GM21423 (cell line): ENCODE measurements at regions not wholly inside any gene's neighbourhood (a gene's known extent, or its start where the extent isn't known, plus 50 kb on each side); places are given as distances from the start of the nearest gene placed in this dataset.

Experiments used
- ATAC-seq: cut with Tn5 transposase; IDR thresholded peaks from one replicate; pipeline ENCODE4 v1.9.1; 2021; ENCODE audit warnings: mild to moderate bottlenecking, moderate library complexity; ENCODE audit not compliant: unreplicated experiment

DNA sequence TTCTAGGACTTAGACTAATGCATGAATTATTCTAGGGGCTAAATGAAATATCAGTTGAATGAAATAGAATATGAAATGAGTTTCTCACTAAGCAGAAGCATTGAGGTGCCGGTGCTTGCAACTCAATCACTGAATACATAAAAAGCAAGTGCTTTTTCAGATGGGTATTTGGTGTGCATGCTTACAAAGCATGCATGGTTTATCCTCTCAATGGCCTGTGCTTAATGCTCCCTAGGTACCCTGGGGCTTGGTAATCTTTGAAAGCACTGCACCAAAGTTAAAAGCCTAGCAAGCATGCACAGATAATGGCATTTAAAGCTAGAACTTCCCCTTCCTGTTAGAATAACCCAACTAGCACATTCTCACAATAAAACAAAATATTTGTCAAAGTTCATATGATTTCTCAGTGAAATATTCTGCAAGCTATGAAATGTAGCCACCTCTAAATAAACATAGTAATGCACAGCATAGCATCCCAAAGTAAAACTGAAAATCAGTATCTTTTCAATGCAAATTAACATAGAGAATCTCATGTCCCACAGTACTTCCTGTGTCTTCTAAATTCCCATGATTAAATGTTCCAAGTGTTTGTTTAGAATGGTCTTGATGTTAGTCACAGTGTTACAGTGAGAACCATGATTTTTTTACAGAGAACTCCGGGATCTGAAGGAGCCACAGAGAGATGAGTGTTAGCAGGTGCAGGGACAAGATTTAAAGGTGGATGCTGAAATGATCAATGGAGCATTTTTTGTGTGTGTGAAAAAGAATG, 143.4 kb upstream of the CDH6 start:
- no peak for ATAC-seq

DNA sequence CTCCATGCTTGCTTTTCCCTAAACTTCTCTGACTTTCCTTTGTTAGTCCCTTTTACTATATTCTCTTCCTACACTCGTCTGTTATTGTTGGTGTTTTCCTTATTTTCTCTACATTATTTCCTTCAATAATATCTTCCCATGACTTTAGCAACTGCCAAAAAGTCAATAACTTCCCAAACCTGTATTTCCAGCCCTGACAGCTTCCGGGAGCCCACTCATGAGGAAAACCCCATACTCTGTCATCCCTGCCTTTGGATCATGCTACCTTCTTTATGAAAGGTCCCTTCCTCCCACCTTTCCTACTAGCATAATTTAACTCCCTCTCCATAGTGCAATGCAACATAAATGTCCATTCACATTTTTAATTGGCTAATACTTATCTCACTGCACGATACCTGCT, 144.0 kb upstream of the CDH6 start:
- no peak for ATAC-seq

DNA sequence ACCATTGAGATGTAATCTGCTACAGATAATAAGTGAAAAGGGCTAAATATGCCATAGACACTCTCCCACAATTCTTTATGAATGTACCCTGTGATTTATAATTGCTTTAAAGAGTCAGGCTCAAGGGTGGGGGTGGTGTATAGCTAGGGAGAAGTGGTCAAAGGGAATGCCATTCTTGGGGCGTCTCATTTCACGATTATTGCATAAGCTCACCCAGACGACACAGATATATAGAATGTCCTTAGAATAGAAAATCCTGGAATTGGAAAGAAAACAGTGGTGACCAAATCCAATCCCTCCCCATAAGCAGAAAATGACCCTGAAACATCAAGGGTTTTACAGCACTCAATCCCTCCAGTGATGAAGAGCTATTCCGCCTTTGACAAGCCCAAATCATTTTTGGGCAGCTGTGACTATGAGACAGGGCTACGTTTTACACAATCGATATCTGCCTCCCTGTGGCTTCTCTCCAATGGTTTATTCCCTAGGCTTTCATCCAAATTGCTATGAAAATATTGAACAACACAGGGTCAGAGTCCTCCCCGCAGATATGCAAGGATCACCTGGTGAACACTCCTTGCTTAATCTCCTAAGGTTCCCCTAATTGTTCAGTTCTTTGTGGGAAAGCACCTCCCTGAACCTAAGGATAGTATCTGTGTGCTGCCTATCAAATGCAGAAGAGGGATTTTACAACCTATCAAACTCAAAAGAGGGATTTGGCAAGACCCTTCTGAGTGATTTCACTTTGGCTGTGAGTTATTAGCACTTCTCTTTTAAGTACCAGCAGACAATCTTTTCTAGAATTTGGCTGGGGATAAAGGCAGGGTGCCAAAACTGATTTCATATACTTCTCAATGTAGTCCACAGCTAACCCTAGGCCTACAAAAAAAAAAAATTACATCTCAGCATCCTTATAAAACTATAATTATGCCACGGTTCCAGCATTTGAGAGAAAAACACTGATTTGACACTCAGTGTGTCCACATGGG, 144.9 kb upstream of the CDH6 start:
- ATAC-seq, result no peak

DNA sequence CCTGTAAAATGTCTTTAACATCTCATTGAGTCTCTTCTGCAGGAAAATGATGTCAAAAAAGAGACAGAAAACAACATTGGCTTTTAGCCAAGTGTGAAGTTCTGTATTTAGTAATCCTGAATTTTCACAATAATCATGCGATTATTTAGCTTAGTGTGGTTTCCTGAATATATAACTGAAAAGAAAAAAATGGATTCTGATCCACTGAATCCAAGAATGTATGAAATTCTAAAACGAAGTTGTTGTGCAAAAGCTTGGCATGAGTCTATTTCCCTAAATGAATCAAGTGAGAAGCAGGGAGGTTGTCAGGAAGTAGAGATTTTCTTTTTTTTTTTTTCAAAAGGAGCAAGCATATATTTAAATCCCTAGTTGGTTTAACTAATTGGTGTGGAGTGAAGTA, 145.9 kb upstream of the CDH6 start:
- no peak for ATAC-seq

DNA sequence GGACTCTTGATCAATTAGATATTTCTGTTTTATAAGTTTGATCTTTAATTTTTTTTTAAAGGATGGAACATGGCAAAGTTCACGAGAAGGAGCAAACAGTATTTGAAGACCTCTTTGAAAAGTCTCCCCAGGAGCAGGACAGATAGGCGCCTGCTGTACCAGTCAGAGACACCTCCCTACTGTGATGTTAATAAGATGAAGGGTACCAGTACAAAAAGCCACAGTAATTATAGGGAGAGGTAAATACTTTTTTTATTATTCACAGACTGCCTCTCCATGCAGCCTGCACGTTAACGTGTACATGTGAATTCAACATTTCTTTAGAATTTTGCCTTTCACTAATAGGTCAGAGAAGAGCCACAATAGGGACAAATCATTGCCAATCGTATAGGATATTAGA, 146.5 kb upstream of the CDH6 start:
- no peak for ATAC-seq

DNA sequence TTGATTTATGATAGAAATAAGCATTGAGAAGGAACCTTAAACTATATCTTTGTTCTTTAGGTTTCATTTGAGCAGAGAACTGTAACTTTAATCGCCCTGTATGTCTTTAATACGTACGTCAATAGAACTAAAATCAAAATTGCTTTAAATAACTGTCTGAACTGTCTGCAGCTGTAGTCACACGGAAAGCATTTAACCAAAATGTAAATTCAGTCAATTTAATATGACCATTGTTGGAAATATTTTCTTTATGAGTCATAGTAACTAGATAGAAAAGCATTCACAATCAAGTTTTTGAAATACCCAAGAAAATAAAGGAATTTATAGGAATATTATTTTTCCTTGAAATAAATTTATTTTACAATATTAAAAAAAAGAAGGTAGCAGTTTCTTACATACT, 157.1 kb upstream of the CDH6 start:
- ATAC-seq, result no peak

DNA sequence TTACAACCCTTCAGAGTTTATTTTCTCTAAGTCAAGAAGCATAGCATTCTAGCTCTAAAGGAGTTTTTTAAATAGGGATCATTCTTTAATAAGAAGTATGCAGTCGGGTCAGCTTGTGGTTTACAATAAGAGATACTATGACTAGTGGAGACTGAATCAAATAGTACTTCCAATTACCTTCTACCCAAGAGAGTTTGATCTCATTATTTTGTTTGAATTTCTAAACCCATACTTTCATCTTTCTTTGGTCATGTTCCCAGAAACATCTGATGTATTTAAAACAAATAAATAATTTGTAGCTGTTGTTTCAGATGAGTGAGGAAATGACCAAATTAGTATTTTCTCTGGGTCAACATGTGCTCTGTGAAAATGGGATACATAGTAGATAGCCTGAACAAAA, 160.2 kb upstream of the CDH6 start:
- ATAC-seq, result no peak

DNA sequence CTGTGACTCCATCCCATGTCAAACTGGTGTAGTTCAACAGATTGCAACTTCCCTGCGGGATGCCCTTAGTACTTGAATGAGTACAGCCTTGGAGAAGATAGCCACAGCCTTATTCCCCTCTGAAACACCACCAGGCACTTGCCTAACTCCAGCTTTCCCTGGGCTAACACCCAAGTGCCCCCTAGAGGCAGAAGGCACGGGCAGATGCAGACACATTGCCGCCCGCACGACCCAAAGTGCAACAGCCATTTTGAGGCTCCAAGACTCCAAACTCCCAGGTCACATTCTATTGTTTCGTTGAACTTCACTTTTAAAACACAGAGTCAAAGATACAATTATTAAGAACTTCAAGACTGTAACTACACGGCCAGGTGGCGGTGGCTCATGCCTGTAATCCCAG, 163.6 kb upstream of the CDH6 start:
- ATAC-seq, result no peak

DNA sequence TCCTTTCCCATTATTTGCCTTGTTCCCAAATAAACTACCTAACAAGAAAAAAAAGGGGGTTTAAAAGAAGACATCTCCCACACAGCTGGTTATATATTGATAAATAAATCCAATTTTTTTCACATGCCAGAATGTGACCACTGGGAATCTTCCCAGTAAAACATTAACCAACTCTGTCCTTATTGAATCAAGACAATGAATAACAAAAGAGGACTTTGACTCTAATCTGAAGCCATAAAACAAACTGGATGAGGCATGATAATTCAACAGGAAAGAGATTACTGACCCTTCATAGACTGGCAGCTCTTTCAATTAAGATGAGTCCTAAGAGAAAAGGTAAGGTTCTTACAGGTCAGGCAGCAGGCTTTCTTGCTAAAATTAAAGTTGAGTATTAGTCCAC, 165.8 kb upstream of the CDH6 start:
- ATAC-seq, result no peak

DNA sequence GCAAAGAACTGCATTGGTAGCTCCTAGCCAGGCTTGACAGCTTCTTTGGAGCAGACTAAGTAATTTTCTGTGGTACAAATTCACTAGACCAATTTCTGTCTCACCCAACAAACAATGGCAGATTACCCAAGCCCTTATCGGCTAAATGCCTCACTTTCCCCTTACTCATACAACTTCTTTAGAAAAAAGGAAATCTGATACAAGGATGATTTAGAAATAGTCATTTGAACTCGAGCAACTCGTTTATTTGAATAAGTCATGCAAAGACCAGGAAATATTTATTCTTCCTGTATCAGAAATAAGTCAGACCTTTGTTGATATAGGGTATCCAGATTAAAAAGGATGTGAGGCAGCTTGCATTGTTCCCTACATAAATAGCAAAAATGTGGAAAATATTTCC, 170.4 kb upstream of the CDH6 start:
- ATAC-seq, result no peak

DNA sequence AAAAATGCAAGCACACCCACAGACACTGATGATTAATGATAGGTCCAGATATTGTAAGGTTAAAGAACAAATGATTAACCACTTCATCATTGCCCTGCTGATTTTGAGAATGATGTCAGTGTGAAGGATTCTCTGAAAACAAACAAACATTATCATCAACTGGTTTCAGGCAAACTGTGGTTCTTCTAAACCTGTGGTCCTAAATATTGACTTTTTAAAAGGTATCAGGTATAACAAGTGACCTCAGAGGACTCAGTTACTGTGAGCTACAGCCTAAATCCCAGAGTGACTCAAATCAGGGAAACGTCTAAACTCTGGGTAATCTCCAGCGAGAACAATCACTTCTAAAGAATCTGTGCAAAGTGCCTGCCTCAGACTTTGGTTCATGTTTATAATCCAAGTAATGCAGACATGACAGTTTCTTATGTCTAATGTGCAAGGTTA, 172.3 kb upstream of the CDH6 start:
- no peak for ATAC-seq

DNA sequence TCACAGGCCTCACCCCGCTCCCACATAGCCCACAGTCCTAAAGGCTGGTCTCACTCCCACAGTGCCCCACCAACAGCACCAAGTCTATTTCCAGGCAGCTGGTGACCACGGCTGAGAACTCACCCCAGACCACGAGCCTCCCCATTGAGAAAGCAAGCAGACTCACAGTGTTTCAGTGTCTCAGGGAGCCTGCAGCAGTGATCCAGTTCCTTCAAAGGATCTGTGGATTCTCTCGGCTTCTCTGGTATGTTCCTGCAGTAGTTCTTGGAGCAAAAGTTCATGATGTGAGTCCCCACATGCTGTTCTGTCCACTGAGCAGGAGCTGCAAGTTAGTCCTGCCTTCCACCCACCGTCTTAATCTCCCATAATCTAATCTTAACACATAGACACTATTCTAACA, 185.3 kb upstream of the CDH6 start:
- ATAC-seq, result no peak

DNA sequence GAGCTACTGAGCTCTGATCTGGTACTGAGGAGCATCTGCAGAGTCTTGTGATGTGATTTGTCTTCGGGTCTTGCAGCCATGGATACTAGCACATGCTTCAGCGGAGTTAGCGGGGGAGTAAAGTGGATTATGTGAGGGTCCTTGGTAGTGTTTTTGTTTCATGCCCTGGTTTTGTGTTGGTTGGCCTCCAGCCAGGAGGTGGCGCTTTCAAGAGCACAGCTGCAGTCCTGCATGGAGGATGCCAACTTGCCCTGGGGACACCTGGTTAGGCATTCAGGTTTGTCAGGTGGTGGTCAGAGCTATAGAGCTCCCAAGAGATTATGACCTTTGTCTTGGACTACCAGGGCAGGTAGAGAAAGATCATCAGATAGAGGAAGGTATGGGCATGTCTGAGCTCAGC, 185.8 kb upstream of the CDH6 start:
- no peak for ATAC-seq

DNA sequence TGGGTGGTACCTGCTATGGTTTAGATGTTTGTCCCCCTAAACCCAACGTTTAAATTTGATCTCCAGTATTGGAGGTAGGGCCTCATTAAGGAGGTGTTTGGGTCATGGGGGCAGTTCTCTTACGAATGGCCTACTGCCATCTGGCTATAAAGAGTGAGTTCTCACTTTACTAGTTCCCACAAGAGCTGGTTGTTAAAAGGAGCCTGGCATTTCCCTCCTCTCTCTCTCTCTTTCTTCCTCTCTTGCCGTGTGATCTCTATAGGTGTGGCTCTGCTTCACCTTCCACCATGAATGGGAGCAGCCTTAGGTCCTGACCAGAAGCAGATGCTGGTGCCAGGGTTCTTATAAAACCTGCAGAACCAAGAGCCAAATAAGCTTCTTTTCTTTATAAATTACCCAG, 193.2 kb upstream of the CDH6 start:
- no peak for ATAC-seq

DNA sequence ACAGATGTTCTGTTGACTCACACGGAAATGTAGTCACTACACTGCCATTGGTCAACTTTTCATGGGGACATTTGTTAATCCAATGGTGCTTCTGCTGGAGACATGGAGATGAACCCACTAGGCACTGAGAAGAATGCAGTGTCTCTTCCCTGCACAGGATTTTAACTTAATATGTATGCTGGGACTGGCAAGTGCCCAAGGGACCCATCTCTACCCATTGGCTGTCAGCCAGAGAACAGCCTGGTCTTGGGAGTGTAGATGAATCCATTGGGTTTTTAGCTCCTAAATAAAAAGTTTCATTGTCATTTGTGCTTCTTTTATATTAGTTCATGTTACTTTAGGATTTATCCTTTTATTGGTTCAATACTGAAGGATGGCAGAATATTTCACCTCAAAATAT, 195.8 kb upstream of the CDH6 start:
- ATAC-seq, result no peak

DNA sequence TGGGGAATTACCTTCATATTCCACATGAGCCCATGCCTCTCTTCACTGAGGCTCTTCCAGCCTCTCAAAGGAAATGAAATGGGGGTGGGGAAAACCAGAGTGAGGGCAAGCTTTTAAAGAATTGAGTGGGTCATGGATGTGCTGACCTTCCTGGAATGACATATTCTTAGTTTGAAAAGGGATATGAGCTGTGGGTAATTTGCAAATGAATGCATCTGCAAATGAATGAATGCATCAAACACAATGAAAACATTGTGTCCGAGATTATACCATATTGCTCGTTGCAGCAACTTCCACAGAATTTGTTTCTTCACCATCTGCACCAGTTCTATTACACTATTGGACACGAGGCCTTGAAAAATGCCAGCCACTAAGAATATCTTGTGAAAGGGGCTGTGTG, 198.6 kb upstream of the CDH6 start:
- no peak for ATAC-seq

DNA sequence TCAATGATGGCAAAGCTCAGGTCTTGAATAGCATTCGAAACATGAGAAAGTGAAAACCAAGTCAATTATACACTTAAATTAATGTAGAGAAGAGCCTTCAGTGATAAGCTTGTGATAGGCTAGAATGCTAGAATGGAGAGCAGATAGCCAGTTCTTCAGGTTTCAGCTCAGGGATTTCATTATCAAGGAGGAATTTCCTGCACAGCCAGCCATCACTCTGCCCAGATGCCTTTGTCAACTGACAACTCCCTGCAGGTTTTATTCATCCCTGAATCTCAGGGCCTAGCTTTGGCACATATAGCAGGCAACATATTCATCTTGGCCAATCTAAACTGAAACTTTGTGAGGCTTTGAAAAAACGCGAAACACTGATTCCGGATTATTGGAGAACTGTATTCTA, 199.3 kb upstream of the CDH6 start:
- no peak for ATAC-seq

DNA sequence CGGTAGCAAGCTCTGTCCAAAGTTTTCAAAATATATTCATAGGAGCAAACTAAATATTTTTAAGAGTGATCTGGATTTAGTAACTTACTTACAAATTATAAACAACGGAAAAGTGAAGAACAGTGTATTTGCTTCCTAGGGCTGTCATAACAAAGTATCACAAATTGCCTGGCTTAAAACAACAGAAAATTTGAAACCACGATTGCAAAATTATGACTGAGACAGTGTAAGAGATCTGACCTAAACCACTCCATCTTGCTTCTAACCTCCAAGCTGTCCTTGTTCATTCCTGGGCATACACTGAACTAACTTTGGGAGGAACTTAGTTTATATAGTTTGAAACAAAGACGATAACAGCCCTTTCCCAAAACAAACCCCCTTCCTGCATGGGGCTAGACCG, 202.0 kb upstream of the CDH6 start:
- no peak for ATAC-seq

DNA sequence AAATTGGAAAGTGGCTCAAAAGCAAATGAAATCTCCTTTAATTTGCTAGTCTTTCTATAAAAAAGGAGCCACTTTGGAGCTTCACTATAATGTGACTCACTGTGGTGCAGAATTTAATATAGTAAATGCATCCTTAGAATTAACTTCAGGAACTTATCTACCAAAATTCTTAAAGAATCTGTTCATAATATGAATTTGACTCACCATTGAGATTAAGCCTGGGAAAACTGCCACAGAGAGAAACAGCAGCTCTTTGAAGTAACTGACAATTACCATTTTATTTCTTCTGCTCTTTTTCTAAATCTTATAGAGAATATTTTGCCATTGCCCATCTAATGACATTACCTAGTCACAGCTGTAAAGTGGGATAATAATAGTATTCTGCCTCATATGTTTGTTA, 211.9 kb upstream of the CDH6 start:
- ATAC-seq, result no peak

DNA sequence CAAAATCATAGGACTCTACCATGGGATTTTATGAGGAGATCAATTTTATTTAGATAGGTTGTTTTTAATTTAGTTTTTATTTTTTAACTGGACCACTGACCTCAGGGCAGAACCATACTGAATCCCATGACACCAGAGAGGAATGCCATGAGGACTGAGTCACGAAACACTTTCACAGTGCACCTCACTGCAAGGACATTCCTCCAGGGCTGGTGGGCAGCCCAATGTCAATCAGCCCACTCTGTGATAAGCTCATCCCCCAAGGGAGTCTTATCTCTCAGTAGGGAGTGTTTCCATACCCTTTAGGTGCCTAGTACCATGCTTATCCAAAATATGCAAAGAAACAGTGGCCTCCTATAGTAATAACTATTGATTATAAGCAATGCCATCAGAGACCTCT, 224.5 kb upstream of the CDH6 start:
- ATAC-seq, result no peak

DNA sequence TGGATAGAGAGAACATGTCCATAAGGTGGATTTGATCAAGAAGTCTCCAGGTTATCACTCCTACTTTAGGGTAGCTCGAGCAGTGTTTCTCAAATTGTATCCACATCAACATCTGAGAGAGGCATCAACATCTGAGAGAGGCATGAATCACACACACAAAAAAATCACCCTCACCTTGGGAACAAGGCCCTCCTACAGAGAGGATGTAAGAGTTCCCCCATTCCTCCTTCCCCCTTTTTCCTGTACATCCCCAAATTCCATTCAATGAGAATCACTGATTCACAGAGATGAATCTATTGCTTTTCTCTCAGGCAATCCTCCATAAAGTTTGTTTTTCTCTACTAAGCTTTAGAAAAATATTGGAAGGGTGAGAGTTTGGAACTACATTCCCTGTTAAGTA, 233.4 kb upstream of the CDH6 start:
- ATAC-seq, result no peak

DNA sequence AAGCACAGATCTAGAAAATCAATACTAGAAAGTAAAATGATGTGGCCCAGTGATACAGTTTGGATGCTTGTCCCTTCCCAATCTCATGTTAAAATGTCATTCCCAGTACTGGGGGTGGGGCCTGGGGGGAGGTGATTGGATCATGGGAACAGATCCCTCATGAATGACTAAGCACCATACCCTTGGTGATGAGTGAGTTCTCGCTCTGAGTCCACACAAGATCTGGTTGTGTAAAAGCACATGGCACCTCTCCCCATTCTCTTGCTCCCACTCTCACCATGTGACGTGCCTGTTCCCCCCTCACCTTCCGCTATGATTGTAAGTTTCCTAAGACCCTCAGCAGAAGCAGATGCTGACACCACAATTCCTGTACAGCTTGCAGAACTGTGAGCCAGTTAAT, 234.2 kb upstream of the CDH6 start:
- ATAC-seq, result no peak
